SK-N-SH (cell line): ENCODE measurements at regions not wholly inside any gene's neighbourhood (a gene's known extent, or its start where the extent isn't known, plus 50 kb on each side); places are given as distances from the start of the nearest gene placed in this dataset.

Source experiments
- CTCF ChIA-PET: fragments of 300-600, 350-600 bp; formaldehyde crosslinking; extraction: SDS; loops from one replicate; lab custom pipeline; 2021; lab: Yijun Ruan, JAX
- POLR2A ChIA-PET: fragments of 350-600 bp; sonication (Branson Sonifier 250); formaldehyde crosslinking; extraction: SDS; loops from one replicate; lab custom pipeline; 2020; ENCODE audit warnings: antibody characterized with exemption, inconsistent platforms; lab: Yijun Ruan, JAX
- DNase-seq: peaks from one replicate; pipeline ENCODE4 v3.0.0; 2012
- H2AFZ ChIP-seq: fragments of 200-600 bp; sonication (generic); 2 replicates; pipeline ENCODE4 v1.8.1; 2016; ENCODE audit warnings: antibody characterized with exemption, mild to moderate bottlenecking, low read depth
- H3F3A ChIP-seq: fragments of 200-600 bp; sonication (generic); replicated peaks from 2 replicates; pipeline ENCODE3; 2016; ENCODE audit warnings: antibody characterized with exemption, mild to moderate bottlenecking; ENCODE audit not compliant: insufficient read depth
- H3K27ac ChIP-seq, 2 experiments: fragments of 200-500 bp in 1 of 2; fragments of 200-600 bp in 1 of 2; sonication (Bioruptor generic) in 1 of 2; sonication (generic), shearing (Covaris generic) in 1 of 2; 2 replicates each; pipeline versions ENCODE4 v1.5.1 to v1.6.1; 2014 to 2016; ENCODE audit warnings: low read depth in 2 of 2, inconsistent platforms in 1 of 2, low read length in 1 of 2, mild to moderate bottlenecking in 1 of 2, mixed read lengths in 1 of 2
- H3K27me3 ChIP-seq: fragments of 200-600 bp; sonication (generic), shearing (Covaris generic); 2 replicates; pipeline ENCODE4 v1.6.1; 2016; ENCODE audit warnings: mixed run types; ENCODE audit not compliant: insufficient read depth
- H3K36me3 ChIP-seq, 2 experiments: fragments of 200-500 bp in 1 of 2; fragments of 200-600 bp in 1 of 2; sonication (Bioruptor generic) in 1 of 2; sonication (generic) in 1 of 2; replicated peaks in 1 of 2; 2 replicates each; pipeline versions ENCODE3 to v1.5.1; 2014 to 2016; ENCODE audit warnings: low read length in 1 of 2, mild to moderate bottlenecking in 1 of 2; ENCODE audit not compliant: insufficient read depth in 2 of 2, control insufficient read depth in 1 of 2
- H3K4me1 ChIP-seq, 2 experiments: fragments of 200-500 bp in 1 of 2; fragments of 200-600 bp in 1 of 2; sonication (Bioruptor generic) in 1 of 2; sonication (generic), shearing (Covaris generic) in 1 of 2; 2 replicates each; pipeline versions ENCODE4 v1.5.1 to v1.6.1; 2014 to 2016; ENCODE audit warnings: low read depth in 1 of 2, low read length in 1 of 2, mixed run types in 1 of 2; ENCODE audit not compliant: insufficient read depth in 2 of 2, control insufficient read depth in 1 of 2
- H3K4me2 ChIP-seq: fragments of 200-600 bp; sonication (generic), shearing (Covaris generic); 2 replicates; pipeline ENCODE4 v1.6.1; 2017; ENCODE audit warnings: mixed run types
- H3K4me3 ChIP-seq, 2 experiments: fragments of 200-500 bp in 1 of 2; fragments of 200-600 bp in 1 of 2; sonication (Bioruptor generic) in 1 of 2; sonication (generic), shearing (Covaris generic) in 1 of 2; 2 replicates each; pipeline versions ENCODE4 v1.5.1 to v1.8.1; 2014 to 2016; ENCODE audit warnings: low read depth in 2 of 2, inconsistent platforms in 1 of 2, low read length in 1 of 2, mild to moderate bottlenecking in 1 of 2, mixed read lengths in 1 of 2, moderate library complexity in 1 of 2
- H3K79me2 ChIP-seq: fragments of 200-600 bp; sonication (generic); 2 replicates; pipeline ENCODE4 v1.8.1; 2017; ENCODE audit warnings: mild to moderate bottlenecking; ENCODE audit not compliant: insufficient read depth
- H3K9ac ChIP-seq: fragments of 200-600 bp; sonication (generic); 2 replicates; pipeline ENCODE4 v1.6.1; 2017; ENCODE audit warnings: mixed run types
- H3K9me2 ChIP-seq: fragments of 200-600 bp; sonication (generic); 2 replicates; pipeline ENCODE4 v1.6.1; 2017; ENCODE audit warnings: mixed run types
- H3K9me3 ChIP-seq: fragments of 200-600 bp; sonication (generic); 2 replicates; pipeline ENCODE4 v1.6.1; 2017; ENCODE audit warnings: mixed run types, mild to moderate bottlenecking, moderate library complexity
- H4K20me1 ChIP-seq: fragments of 200-600 bp; sonication (generic); 2 replicates; pipeline ENCODE4 v1.6.1; 2017; ENCODE audit warnings: mild to moderate bottlenecking, mixed run types; ENCODE audit not compliant: insufficient read depth
- CTCF ChIP-seq: fragments of 200-600 bp; sonication (generic); IDR thresholded peaks from 2 replicates; pipeline ENCODE4 v1.6.1; 2017; ENCODE audit warnings: antibody characterized with exemption, mild to moderate bottlenecking, moderate library complexity
- FOXM1 ChIP-seq: IDR thresholded peaks from 2 replicates; pipeline ENCODE4 v1.4.0; 2012; ENCODE audit warnings: low read depth, mild to moderate bottlenecking
- GABPA ChIP-seq: IDR thresholded peaks from 2 replicates; pipeline ENCODE4 v1.4.0; 2012; ENCODE audit warnings: low read depth, mild to moderate bottlenecking
- GATA2 ChIP-seq: sonication (generic); formaldehyde crosslinking; IDR thresholded peaks from 2 replicates; pipeline ENCODE4 v1.5.0; 2020; ENCODE audit warnings: mild to moderate bottlenecking, missing genetic modification reagents
- IRF3 ChIP-seq: fragments of 150-350 bp; IDR thresholded peaks from 2 replicates; pipeline ENCODE4 v1.6.1; 2016; ENCODE audit warnings: mild to moderate bottlenecking, low read depth, low read length
- RAD21 ChIP-seq: IDR thresholded peaks from 2 replicates; pipeline ENCODE4 v1.6.1; 2012; ENCODE audit warnings: mild to moderate bottlenecking, low read length
- RCOR1 ChIP-seq: fragments of 150-350 bp; IDR thresholded peaks from 2 replicates; pipeline ENCODE4 v1.6.1; 2017; ENCODE audit warnings: antibody characterized with exemption, low read length
- REST ChIP-seq: IDR thresholded peaks from 2 replicates; pipeline ENCODE4 v1.6.1; 2012; ENCODE audit warnings: mild to moderate bottlenecking, low read depth, low read length, moderate library complexity
- RFX5 ChIP-seq: IDR thresholded peaks from 2 replicates; pipeline ENCODE4 v1.6.1; 2012; ENCODE audit warnings: mild to moderate bottlenecking, improper control_type of control experiment, low read length
- SMC3 ChIP-seq: IDR thresholded peaks from 2 replicates; pipeline ENCODE4 v1.6.1; 2012; ENCODE audit warnings: low read depth, low read length, improper control_type of control experiment
- TCF12 ChIP-seq: IDR thresholded peaks from 2 replicates; pipeline ENCODE4 v1.4.0; 2012
- WGBS: methylation state at CpG from one replicate; pipeline ENCODE4 v1.1.6; 2017; ENCODE audit warnings: low lambda C conversion rate; 5-methylcytosine and 5-hydroxymethylcytosine counted together
- TF ChIP-seq, protein P1 (sequence below): IDR thresholded peaks from 2 replicates; pipeline ENCODE4; 2012

GRCh38 chr18:64806232-64806631 is 657.3 kb upstream of the LINC00305 start:
- ChIA-PET CTCF (no interaction called here), POLR2A (no interaction called here)
- Histone ChIP-seq H4K20me1 (no peaks in the 10 kb centered on the region), H3K27me3 (no peaks in the 10 kb centered on the region), H2AFZ (no peak overlapping the region), H3K4me3 (no peak overlapping the region), H3K27ac (no peak overlapping the region), H3K36me3 (no peaks in the 10 kb centered on the region), H3K4me2 (no peak overlapping the region), H3K4me1 (no peaks in the 10 kb centered on the region; a peak in 1 of 4 replicates), H3K9me2 (no peaks in the 10 kb centered on the region), H3K9ac (no peak overlapping the region), H3K79me2 (no peaks in the 10 kb centered on the region), H3F3A (no peaks in the 10 kb centered on the region), H3K9me3 (no peaks in the 10 kb centered on the region)
- 31% methylated on average over 2 of the region's 2 CpGs for WGBS
- no peak for DNase-seq
- no peak for TF ChIP-seq RAD21
- TF ChIP-seq TCF12 = no peak
- no peak for TF ChIP-seq GATA2
- TF ChIP-seq IRF3 = no peak
- TF ChIP-seq SMC3 = no peak
- TF ChIP-seq REST = no peak
- TF ChIP-seq RFX5 = no peak
- TF ChIP-seq FOXM1 = no peak
- TF ChIP-seq RCOR1 = no peak
- TF ChIP-seq GABPA = no peak
- TF ChIP-seq, protein P1, sequence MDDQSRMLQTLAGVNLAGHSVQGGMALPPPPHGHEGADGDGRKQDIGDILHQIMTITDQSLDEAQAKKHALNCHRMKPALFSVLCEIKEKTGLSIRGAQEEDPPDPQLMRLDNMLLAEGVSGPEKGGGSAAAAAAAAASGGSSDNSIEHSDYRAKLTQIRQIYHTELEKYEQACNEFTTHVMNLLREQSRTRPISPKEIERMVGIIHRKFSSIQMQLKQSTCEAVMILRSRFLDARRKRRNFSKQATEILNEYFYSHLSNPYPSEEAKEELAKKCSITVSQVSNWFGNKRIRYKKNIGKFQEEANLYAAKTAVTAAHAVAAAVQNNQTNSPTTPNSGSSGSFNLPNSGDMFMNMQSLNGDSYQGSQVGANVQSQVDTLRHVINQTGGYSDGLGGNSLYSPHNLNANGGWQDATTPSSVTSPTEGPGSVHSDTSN = no peak
- no peak for TF ChIP-seq CTCF
